ENCODE measurements at regions not wholly inside any gene's neighbourhood (a gene's known extent, or its start where the extent isn't known, plus 50 kb on each side); places are given as distances from the start of the nearest gene placed in this dataset.

DNA sequence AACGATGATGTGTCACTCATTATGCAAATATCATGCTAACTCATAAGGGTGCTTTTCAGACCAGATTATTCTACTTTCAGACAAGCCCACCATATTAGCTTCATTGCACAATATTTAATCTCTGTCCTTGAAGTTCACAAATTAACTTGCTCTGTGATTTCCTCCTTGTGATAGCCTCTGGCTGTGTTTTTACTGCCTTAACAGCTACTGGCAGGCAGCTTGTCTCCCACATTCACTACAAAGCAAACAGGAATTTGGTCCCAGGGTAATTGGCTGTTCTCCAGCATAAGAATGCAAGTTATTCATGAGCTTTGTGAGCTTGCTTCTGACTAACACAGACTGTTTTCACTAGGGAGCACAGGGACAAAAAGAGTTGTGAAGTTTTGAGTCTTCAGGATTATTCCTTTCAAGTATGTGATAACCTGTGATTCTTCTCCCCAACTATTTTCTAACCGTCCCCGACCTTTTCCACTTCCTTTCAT, 87.9 kb upstream of the HMCN1 start (continued):
- TF ChIP-seq ZNF775 (CRISPR knock-in tag; IDR thresholded peaks at IDR 0.05; ENCODE audit: borderline replicate concordance) (no peak), REPIN1 (CRISPR knock-in tag; IDR thresholded peaks at IDR 0.05; ENCODE audit: borderline replicate concordance, low read depth) (peak; percentile 80; the same call in 1 of the 2 replicates), SALL2 (CRISPR knock-in tag; IDR thresholded peaks at IDR 0.05) (no peak), FOSL2 (CRISPR knock-in tag; IDR thresholded peaks at IDR 0.05) (peak; percentile 79), HNF1B (CRISPR knock-in tag; IDR thresholded peaks at IDR 0.05) (peak; percentile 93), ZNF614 (CRISPR knock-in tag; IDR thresholded peaks at IDR 0.05; ENCODE audit: borderline replicate concordance) (peak; percentile 92), AHR (CRISPR knock-in tag; IDR thresholded peaks at IDR 0.05) (no peak), ZEB1 (IDR thresholded peaks at IDR 0.05; ENCODE audit: insufficient replicate concordance, low read depth) (peak; percentile 41), FOXK1 (CRISPR knock-in tag; IDR thresholded peaks at IDR 0.05; ENCODE audit: borderline replicate concordance, low read depth) (peak; percentile 29; the same call in 1 of the 2 replicates)
- TF ChIP-seq, protein P1, sequence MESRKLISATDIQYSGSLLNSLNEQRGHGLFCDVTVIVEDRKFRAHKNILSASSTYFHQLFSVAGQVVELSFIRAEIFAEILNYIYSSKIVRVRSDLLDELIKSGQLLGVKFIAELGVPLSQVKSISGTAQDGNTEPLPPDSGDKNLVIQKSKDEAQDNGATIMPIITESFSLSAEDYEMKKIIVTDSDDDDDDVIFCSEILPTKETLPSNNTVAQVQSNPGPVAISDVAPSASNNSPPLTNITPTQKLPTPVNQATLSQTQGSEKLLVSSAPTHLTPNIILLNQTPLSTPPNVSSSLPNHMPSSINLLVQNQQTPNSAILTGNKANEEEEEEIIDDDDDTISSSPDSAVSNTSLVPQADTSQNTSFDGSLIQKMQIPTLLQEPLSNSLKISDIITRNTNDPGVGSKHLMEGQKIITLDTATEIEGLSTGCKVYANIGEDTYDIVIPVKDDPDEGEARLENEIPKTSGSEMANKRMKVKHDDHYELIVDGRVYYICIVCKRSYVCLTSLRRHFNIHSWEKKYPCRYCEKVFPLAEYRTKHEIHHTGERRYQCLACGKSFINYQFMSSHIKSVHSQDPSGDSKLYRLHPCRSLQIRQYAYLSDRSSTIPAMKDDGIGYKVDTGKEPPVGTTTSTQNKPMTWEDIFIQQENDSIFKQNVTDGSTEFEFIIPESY (CRISPR knock-in tag; IDR thresholded peaks at IDR 0.05), result no peak

GRCh38 chr1:185645686-185646085, 88.5 kb upstream of the HMCN1 start:
- ATAC-seq (peak; percentile 39), DNase-seq (ENCODE audit: low spot score) (no peak), FAIRE-seq (no peak)
- in situ Hi-C loops (cut with HindIII; ENCODE audit: extremely low pct_ligation_motif_present, low pct_unique_long_range_greater_than_20kb), result no loop called here
- ChIA-PET CTCF (ENCODE audit: low intra/inter-chr PET ratio, low total read pairs) (no interaction called here), POLR2A (no interaction called here)
- H3K79me2 ChIP-seq (ENCODE audit: insufficient read depth, low read length), result no peaks in the 10 kb centered on the region
- no peak overlapping the region for H2AFZ ChIP-seq (ENCODE audit: low read length)
- H3K4me1 ChIP-seq (ENCODE audit: insufficient read depth, low read length), result peaks cover 51% of the 10 kb centered on the region
- peaks cover 15% of the 10 kb centered on the region for H3K9me3 ChIP-seq (ENCODE audit: low read length)
- WGBS (ENCODE audit: low lambda C conversion rate), result 41% methylated on average over 1 of the region's 1 CpG
- no peaks in the 10 kb centered on the region for H3K27me3 ChIP-seq (ENCODE audit: control insufficient read depth in 1 of 2, insufficient read depth in 2 of 2, low read length in 2 of 2)
- TF ChIP-seq ZNF557 (CRISPR knock-in tag; IDR thresholded peaks at IDR 0.05) (no peak), ZNF670 (CRISPR knock-in tag; IDR thresholded peaks at IDR 0.05; ENCODE audit: borderline replicate concordance) (0 out of 2 replicates have a peak, but pooled peaks have one; percentile 6)
- peak overlapping the region; percentile 42 for H3K4me2 ChIP-seq (ENCODE audit: low read depth, low read length)
- no peak overlapping the region for H3K4me3 ChIP-seq (replicated peaks in 1 of 3; ENCODE audit: insufficient read depth in 1 of 3, low read depth in 2 of 3, low read length in 3 of 3)
- peak overlapping the region; percentile 75 for H3K27ac ChIP-seq (ENCODE audit: extremely low read length, insufficient read depth, low read length)
- no TSS peak for BruUV-seq (replicated peaks)
- H3K9ac ChIP-seq (ENCODE audit: insufficient read depth, low read depth, low read length), result no peak overlapping the region
- intact Hi-C loops (cut with micrococcal nuclease; ENCODE audit: unreplicated experiment), result no loop called here
- H3K36me3 ChIP-seq (replicated peaks in 1 of 2; ENCODE audit: control insufficient read depth in 1 of 2, insufficient read depth in 2 of 2, low read length in 2 of 2), result no peaks in the 10 kb centered on the region
- no peaks in the 10 kb centered on the region for H4K20me1 ChIP-seq (ENCODE audit: insufficient read depth, low read length)
